Thyroid gland (tissue), 4 donors: ENCODE measurements at regions not wholly inside any gene's neighbourhood (a gene's known extent, or its start where the extent isn't known, plus 50 kb on each side); places are given as distances from the start of the nearest gene placed in this dataset.

Source experiments
- CTCF ChIP-seq, 6 experiments: fragments of 200-600 bp in 3 of 6; fragments of 450-650 bp in 3 of 6; sonication (generic) in 3 of 6; IDR thresholded peaks; one replicate each; pipeline ENCODE4 v1.5.1; 2016 to 2019; ENCODE audit warnings: antibody characterized with exemption in 6 of 6, mild to moderate bottlenecking in 2 of 6, inconsistent platforms in 1 of 6, moderate library complexity in 1 of 6
- POLR2A ChIP-seq, 2 donors: fragments of 450-650 bp; IDR thresholded peaks; one replicate each; pipeline ENCODE4 v1.6.1; 2017; ENCODE audit warnings: antibody characterized with exemption in 2 of 2, mild to moderate bottlenecking in 2 of 2, moderate library complexity in 1 of 2

DNA sequence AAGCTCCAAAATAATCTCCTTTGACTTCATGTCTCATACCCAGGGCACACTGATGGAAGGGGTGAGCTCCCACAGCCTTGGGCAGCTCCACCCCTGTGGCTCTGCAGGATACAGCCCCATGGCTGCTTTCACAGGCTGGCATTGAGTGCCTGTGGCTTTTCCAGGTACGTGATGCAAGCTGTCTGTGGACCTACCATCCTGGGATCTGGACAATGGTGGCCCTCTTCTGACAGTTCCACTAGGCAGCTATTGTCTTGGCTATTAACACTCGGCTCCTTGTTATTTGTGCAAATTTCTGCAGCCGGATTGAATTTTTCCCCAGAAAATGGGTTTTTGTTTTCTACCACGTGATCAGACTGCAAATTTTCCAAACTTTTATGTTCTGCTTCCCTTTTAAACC is 634.2 kb downstream of the TSN start:
- no peak for TF ChIP-seq CTCF (IDR thresholded peaks at IDR 0.05)
- no peak for TF ChIP-seq POLR2A (IDR thresholded peaks at IDR 0.05)
